AML-193 (cell line): ENCODE measurements at regions not wholly inside any gene's neighbourhood (a gene's known extent, or its start where the extent isn't known, plus 50 kb on each side); places are given as distances from the start of the nearest gene placed in this dataset.
A peak's percentile ranks its signal among the peaks of the same experiment; 100 is the strongest.
"Not testable (repeated sequence)": the region's sequence is repeated elsewhere in the genome, so short reads cannot be mapped to it uniquely, and the experiment has no call there.

ENCODE experiments used
- DNase-seq, 2 experiments: peaks; one replicate each; lab custom pipeline; 2025; lab: John Stamatoyannopoulos, UW

DNA sequence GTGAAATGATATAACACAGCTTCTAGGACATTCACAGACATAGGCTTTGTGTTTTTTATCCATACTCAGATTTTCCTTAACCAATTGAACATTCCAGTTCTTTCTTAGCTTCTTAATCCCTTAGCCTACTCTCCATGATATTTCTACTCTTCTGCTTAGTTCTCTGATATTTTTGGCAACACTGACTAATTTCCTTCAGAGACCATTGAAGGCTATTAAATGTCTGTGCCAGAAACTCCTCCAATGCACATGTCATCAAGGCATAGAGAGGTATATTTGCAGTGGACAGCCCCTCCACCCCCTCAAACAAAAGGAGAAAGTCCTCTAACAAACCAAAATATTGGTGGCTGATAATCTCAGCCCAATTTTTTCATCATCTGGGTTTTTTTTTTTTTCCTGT is 105.9 kb upstream of the TSC22D2 start:
- no peak for DNase-seq

DNA sequence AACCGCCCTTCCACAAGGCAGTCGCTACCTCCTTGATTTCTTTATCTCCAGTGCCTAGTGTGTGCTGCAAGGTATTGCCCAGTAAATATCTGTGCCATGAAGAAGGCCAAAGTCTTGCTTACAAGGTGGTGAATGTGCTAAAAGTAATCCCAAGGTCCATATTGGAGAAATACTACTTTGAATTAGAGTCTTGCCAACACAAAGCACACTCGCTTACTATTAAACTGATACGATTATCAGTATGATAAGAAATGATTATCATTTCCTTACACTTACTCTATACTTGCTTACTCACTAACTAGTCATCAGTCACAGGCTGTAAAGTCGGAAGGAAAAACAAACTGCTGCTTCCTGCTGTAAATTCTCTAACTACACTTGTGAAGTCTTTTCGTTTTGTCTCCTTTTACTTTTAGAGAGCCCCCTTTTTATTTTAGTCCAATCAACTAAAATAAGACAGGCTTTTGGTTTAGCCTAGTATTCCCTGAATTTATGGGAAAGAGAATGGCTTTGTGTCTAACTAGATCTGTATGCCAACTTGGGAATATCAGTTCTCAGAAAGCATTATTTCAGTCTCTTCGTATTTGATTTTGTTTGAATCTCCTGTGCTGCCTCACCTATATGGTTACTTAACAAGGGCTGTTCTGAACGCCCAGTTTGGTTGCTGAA is 107.1 kb upstream of the TSC22D2 start:
- no peak for DNase-seq

DNA sequence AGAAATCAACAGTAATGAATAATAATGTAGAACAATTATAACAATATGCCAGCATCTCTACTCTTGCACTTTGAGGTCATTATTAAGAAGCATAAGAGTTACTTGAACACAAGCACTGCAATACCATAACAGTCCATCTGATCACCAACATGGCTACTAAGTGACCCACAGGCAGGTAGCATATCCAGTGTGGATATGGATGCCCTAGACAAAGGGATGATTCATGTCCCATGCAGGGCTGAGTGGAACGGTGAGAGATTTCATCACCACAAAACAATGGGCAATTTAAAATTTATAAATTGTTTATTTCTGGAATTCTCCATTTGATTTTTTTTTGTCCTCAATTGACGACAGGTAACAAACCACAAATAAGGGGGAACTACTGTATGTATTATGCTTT is 107.7 kb upstream of the TSC22D2 start:
- no peak for DNase-seq

DNA sequence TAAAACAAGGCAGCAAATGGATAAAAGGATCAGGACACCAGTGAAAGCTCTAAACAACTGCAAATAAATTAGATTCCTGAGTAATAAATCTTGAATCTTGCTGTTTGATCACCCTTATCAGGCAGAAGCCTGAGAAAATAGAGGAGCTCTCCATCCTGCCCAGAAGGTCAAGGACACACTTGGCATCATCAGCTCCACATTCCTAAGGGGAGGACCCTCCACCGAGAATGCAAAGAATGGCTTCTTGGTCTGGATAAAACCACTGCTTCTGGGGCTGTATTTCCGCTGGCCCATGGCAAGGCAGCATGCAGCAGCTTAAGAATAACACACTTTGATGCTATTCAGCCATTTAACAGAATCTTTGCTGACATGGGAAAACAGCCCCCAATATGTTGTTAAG is 108.9 kb upstream of the TSC22D2 start:
- no peak for DNase-seq

DNA sequence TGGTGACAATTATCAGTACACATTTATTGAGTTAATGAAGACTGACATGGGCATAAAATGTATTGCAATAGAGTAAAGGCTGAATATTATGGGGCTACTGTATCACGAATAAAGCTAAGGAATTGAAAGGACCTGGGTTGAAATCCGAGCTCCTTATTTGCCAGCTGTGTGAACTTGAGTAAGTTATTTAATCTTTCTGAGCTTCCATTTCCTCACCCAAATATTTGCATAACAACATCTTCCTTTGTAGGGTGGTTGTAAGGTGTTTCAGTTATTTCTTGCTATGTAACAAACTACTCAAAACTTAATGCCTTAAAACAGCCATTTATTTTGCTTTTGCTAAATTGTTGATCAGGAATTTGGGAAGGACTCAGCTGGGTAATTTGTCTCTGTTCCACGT is 111.1 kb upstream of the TSC22D2 start:
- no peak for DNase-seq

DNA sequence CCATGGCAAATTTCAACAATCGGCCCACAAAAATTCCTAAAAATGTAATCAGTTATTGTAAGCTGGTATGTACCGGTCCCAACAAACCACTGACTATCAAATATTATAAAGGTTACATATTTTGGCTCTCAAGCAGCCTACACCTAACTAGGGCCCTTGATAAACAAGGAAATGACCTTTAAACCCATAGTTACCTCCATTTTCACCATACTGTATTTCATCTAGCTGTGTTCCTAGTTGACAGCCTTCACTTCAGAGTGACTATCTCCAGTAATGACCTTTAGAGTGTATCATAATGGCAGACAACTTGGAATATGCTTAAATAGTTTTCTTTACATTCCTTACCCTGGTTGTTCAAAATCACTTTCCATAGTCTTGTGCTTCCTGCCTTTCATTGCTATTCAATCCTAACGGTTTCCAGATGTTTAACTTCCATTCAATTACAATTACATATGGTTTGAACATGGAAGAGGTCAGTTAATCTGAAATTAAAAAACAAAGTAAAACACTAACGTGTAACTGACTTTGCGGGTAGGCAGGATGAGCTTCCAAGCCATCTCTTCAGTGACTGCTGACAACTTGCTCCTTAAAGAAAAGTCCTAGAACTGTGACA is 111.9 kb upstream of the TSC22D2 start:
- no peak for DNase-seq

DNA sequence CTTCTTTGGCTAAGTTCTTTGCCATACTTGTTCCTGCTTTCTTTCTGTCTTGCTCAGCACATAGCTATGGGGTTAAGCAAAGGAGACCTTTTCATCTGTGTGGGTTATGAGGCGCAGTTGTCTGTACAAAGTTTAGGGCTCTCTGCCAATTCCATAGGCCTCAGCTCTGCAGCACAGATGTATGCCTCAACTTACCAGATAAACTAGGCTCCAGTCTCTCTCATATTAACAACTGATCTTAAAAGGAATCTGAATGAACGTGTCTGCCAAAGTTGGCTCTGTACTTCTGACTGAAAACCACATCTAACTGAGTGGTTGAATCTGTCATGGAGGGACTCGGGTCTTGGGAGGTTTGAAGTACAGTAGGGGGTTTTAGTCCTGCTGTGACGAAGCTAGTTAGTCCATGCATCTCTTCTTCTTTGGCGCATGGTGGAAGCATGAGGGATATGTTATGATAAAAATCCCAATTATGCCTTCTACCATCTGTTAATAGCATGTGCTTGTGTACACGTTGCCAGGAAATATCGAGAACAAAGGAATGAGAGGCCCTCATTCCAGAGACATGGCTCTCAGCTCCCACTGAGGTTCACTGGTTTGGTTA is 114.6 kb upstream of the TSC22D2 start:
- DNase-seq = no peak

DNA sequence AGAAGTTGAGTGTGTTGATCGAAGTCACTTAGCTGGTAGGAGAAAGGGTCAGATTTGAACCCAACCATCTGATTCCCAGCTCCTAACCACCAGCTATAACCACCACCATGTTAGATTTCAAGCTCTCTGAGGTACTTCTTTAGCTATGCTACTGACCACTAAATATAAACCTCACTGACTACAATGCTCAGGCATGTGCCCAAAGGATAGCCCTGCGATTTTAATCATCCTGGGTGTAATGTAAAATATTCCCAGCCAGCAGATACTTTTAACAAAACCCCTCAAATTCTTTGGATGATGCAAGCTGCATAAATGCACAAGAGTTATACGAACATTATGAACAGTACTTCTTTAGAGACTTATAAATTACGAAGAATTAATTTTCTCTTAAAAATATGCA is 115.2 kb upstream of the TSC22D2 start:
- DNase-seq = no peak

DNA sequence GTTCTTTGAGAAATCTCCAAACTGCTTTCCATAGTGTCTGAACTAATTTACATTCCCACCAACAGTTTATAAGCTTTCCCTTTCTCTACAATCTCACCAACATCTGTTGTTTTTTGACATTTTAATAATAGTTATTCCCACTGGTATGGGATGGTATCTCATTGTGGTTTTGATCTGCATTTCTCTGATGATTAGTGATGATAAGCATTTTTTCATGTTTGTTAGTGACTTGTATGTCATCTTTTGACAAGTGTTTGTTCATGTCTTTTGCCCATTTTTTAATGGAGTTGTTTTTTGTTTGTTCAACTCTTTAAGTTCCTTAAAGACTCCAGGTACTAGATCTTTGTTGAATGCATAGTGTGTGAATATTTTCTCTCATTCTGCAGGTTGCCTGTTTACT is 116.6 kb upstream of the TSC22D2 start:
- no peak for DNase-seq

DNA sequence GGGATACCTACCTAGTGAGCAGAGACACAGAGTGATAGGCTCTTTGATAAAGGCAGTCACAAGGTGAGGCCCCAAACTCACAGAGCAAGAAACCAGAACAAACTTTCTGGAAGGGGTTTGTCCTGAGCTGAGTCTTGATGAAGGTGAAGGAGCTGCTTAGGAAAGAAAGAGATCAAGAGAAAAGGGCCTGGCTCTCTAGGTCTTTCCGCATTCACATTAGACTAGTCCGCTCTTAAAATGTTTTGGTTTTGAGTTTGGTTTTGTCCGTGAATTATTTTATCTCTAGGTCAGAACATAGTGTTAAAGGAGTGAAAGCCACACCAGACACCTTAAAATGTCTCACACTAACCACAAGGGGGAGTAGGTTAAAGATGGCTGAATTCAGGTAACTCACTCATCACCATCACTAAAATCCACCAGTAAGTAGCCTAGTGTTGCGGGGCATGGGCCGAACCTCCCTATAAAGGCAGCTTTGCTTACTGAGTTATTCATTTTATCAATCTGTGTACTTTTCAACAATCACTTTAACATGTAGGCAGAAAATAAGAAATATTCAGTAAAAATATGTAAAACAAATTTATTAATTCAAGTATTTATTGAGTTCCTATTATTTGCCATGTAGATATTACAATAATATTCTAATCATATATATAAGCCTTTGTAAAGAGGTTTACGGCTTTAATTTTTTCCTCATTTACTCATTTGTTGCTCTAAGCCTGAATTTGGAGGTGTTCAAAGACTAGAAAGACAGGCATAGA is 121.5 kb upstream of the TSC22D2 start:
- DNase-seq = peak; percentile 53

DNA sequence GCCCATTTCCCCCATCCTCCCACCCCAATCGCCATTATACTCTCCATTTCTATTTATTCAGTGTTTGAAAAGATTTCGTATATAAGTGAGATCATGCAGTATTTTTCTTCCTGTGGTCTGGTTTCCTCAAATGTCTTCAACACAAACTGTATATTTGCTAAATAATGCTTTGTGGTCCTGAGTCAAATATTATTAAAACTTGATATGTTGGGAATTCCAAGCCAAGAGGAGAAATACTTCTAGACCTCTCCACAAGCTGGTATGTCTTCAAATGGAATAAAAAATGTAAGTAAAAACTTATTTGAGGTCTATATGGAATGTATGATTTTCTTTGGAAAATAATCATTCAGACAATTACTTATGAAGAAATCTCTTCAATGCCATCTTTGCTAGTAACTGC is 122.5 kb upstream of the TSC22D2 start:
- DNase-seq = no peak

DNA sequence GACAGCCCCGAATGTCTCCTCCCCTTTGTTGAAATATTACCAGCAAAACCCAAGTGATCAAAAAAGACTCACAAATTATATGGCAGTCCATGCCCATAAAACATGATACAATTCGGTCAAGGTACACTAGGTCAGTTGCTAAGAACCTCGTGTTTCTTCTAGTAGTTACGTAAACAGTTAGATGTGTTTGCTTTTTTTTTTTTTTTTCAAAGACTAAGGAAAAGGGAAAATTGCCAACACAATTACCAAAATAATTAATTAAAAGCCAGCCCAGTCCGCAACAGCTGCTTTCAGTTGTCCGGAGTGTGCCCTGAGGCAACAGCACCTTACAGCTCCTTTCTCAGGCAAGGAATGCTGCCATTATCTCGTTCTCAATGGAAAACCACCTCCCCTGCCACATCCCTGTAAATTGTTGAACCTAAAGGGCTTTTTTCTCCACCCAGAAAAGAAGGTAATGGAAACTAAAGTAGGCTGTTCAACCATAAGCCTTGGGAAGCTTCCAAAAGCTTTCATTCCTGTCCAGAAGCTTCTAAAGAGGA is 129.2 kb upstream of the TSC22D2 start:
- DNase-seq = no peak

DNA sequence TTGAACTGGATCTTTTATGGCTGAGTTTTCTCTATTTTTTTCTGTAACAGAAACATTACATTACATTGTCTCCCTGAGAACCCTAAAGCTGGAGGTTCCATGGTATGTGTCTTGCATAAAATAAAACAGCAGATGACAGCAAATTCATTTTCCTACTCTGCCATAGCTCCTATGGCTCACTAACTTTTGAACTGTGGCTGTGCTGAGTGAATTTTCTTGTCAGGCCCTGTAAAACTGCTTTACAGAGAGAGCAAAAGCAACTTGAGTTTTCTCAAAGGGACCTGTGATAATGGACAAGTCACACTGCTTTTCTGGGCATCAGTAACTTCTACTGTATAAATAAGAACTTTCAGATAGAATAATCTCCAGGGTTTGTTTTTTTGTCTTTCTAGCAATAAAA is 129.9 kb upstream of the TSC22D2 start:
- no peak for DNase-seq

DNA sequence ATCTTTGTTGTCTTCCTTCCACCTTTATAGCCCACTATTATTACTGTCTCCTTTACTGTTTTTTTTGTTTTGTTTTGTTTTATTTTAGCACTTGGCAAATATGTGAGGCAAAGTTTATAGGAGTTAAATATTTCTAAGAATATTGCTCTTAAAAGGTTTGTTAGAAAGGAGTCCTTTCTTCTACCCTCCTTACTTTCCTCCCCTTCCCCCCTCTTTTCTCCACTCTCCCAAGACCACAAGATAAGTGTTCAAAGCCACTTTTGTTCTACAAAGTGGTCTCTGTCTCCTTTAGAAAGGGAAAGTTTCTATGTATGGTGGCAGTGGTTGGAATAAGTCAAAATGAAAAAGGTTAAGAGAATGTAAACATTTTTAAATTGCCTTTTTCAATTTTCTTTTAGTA is 130.7 kb upstream of the TSC22D2 start:
- no peak for DNase-seq

DNA sequence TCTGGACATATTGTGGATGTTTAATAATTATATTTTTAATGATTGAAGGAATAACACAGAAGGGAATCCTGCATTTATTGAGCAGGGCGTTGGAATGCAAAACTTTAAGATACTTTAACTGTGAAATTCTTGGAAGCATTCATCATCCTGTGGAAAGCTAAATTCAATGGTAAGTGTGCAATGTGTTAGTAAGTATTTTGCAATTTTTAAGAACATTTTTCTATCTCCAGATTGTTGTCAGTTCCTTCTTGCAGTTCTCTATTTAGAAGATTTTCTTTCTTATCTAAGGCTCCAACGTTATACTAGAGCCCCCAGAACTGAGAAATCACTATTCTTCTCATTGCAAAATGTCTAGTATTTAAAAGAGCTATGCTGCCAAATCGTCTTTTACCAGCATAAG is 132.2 kb upstream of the TSC22D2 start:
- DNase-seq = no peak

DNA sequence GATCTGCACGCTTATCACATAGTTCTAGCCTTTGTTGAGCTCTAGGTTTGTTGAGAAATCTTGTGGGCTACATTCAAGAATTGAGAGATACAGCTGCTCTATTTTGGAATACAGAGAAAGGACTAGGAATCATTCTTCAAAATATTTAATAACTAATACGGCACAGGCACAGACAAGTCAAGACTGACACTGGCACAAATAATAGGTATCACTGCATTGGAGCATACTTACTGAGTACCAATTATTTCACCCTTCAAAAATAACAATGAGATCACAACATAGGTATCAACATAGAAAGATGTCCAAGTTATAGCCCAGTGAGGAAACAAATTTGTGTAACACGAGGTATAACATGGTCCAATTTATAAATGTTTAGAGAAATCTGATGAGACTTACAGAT is 133.7 kb upstream of the TSC22D2 start:
- no peak for DNase-seq

DNA sequence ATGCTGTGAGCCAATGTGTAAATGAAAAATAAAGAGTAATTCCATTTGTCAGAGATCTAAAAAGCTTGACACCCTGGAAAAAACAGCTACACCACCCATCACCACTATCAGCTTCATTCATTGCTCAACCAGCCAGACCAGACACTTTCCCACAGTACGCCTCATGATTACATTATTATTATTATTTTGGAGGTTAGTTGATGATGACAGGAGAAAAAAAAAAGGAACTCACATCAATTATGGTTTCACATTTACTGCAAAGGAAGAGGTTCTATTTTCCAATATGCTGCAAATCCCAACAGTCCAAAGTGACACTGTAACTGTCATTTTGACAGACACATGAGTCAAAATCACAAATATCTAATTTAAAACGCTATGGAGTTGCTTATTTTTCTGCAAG is 134.7 kb upstream of the TSC22D2 start:
- peak in 1 of 2 experiments; percentile 19 for DNase-seq

DNA sequence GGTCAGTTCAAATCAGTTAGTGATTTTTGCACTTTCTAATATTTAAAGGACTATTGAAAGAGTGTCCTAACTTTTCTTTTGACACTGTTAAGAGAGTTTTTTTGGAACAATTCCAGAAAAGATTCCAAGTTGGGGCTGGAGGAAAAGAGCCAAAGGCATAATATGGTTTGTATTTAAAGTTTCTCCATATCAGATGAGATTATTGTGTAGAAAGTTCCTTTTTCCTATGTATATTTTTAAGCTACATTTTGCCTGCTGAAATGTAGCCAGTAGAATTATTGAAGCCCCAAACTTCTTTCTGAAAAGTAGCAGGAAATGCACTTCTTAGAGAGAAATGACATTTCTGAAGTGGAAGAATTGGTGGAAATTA is 136.5 kb upstream of the TSC22D2 start:
- DNase-seq = no peak

DNA sequence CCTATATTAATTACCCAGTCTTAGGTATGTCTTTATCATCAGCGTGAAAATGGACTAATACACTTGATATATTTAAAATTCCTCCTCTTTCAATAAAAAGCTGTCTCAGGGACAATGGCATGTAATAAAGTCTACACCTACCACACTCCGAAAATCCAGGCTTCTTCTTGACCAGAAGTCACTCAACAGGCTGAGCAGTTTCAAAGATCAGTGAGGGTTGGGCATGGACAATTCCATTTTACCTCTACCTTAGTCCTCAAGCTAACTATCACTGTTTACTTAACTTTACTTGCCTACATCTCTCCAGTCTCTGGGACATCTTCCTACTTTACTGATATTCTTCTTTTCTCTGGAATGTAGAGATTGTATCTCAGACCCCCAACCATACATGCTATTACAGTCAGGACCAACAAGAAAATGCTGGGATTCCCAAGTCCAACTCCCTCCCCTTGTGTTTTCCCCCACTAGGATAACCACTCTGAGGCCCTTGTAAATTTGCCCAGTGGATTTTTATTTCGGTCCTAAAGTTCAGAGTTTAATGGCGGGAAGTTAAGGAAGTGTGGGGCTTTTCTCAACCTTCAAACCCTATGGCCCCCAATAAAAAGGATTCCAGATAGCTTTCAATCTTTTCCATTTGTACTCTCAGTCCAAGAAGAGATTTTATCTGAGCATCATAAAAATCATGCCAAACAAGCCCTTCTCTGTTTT is 137.1 kb upstream of the TSC22D2 start:
- DNase-seq = no peak

DNA sequence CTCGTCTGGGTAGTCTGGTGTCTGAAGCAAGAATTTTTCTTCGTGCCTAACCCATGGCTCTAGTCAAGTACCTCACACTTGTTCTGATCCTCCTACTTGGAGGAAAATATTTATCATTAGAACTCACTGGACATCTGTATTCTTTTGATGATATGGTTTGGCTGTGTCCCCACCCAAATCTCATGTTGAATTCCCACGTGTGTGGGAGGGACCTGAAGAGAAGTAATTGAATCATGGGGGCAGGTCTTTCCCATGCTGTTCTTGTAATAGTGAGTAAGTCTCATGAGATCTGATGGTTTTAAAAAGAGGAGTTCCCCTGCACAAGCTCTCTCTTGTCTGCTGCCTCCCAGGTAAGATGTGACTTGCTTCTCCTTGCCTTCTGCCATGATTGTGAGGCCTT is 137.7 kb upstream of the TSC22D2 start:
- not testable (repeated sequence) for DNase-seq

DNA sequence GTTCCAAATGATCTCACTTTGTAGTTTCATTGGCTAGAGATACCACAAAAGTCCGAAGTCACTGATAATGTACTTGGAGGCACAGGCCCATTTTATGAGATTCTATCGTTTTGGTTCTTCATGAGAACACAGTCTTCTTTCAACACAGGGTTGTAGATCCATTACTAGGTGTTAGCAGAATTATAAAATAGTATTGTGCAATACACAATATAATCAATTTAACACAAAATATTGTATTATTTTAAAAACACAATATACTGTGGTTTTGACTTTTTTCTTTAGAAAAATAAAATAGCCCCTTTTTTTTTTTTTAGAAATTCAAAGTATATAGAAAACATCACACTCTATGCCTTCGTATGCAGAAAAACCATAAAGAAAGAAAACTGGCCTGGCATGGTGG is 138.6 kb upstream of the TSC22D2 start:
- DNase-seq = no peak
